Type B pancreatic cell (in vitro differentiated cells): ENCODE measurements at regions not wholly inside any gene's neighbourhood (a gene's known extent, or its start where the extent isn't known, plus 50 kb on each side); places are given as distances from the start of the nearest gene placed in this dataset.

Experiments used
- DNase-seq: peaks from one replicate; pipeline ENCODE4 v3.0.0; 2021; ENCODE audit warnings: mixed read lengths; ENCODE audit not compliant: unreplicated experiment; ENCODE audit errors: extremely low spot score
- H3K27ac Mint-ChIP-seq: 2 replicates; pipeline ENCODE4 v1.8.0; 2021; ENCODE audit warnings: mild to moderate bottlenecking, mixed read lengths
- H3K27me3 Mint-ChIP-seq: 2 replicates; pipeline ENCODE4 v1.8.0; 2021; ENCODE audit warnings: mixed read lengths
- H3K36me3 Mint-ChIP-seq: 2 replicates; pipeline ENCODE4 v1.8.0; 2021; ENCODE audit warnings: mixed read lengths
- H3K4me1 Mint-ChIP-seq: one replicate; pipeline ENCODE4 v1.8.0; 2021; ENCODE audit warnings: mixed read lengths; ENCODE audit not compliant: unreplicated experiment
- H3K4me3 Mint-ChIP-seq: 2 replicates; pipeline ENCODE4 v1.8.0; 2021; ENCODE audit warnings: mild to moderate bottlenecking, mixed read lengths
- H3K9me3 Mint-ChIP-seq: 2 replicates; pipeline ENCODE4 v1.8.0; 2021; ENCODE audit warnings: mixed read lengths
- TF ChIP-seq, protein P1 (sequence below): fragments of 200-600 bp; sonication (generic); conservative IDR thresholded peaks from 2 replicates; pipeline ENCODE4 v1.5.0; 2021; ENCODE audit warnings: antibody characterized with exemption, mild to moderate bottlenecking

DNA sequence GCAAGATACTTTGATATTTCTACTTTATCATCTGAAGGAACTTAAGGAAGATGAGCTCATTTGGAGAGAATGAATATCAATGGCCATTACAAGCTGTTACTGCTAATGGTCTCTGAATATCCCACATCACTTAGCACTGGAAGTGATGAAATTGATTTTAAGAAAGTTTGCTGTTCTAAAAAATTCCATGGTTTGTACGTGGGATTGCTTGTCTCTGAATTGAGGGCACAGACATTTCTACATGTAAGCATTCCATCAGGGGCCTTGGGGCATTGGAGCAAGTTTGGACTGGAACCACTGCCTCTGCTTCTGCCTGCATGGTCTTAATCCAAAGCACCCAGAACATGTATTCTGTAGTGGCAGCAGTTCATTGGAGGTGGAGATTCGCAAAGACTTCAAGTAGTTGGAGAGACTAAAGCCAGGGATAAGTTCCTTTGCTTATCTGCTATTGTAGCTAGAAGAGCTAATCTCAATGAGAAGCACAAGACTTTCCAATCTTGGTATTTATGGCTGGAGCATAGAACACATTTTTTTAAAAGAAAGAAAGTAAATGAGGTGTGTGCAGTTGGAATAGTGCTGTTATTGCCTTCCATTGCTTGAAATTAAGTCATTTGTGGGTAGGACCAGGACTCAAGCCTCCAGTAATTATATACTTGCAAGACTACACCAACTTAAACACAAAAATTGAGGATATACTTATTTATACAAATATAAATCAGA lies 424.2 kb downstream of the SPATA31D1 start:
- Mint-ChIP-seq H3K36me3 (no peaks in the 10 kb centered on the region), H3K27me3 (no peaks in the 10 kb centered on the region), H3K9me3 (peaks cover 18% of the 10 kb centered on the region), H3K4me1 (peaks cover 21% of the 10 kb centered on the region), H3K27ac (no peak overlapping the region), H3K4me3 (no peak overlapping the region)
- DNase-seq: no peak
- TF ChIP-seq, protein P1, sequence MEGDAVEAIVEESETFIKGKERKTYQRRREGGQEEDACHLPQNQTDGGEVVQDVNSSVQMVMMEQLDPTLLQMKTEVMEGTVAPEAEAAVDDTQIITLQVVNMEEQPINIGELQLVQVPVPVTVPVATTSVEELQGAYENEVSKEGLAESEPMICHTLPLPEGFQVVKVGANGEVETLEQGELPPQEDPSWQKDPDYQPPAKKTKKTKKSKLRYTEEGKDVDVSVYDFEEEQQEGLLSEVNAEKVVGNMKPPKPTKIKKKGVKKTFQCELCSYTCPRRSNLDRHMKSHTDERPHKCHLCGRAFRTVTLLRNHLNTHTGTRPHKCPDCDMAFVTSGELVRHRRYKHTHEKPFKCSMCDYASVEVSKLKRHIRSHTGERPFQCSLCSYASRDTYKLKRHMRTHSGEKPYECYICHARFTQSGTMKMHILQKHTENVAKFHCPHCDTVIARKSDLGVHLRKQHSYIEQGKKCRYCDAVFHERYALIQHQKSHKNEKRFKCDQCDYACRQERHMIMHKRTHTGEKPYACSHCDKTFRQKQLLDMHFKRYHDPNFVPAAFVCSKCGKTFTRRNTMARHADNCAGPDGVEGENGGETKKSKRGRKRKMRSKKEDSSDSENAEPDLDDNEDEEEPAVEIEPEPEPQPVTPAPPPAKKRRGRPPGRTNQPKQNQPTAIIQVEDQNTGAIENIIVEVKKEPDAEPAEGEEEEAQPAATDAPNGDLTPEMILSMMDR: no peak

- Mint-ChIP-seq H3K27ac (no peak overlapping the region), H3K4me3 (no peak overlapping the region), H3K9me3 (peaks cover 18% of the 10 kb centered on the region), H3K4me1 (peaks cover 13% of the 10 kb centered on the region), H3K27me3 (peaks cover 4% of the 10 kb centered on the region), H3K36me3 (no peaks in the 10 kb centered on the region)
- TF ChIP-seq, protein P1: no peak
- DNase-seq: no peak
Measured at GRCh38 chr9:82417501-82417900, 428.9 kb downstream of the SPATA31D1 start.

DNA sequence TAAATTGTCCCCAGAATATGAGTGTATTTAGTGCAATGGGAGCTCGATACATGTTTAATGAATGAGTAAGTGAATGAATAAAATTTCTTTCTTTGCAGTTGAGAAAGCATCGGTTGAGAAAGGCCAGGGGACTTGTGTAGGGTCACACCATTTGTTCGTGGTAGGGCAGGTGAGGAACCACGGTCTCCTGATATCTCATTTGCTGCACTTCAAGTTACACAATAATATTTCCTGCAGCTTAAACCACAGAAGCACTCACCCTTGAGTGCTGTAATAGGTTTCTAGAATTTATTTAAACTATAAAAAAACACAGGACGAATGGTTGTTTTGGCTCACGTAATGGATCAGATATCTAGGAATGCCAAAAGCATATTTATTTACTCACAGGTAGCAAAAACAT lies 429.8 kb downstream of the SPATA31D1 start:
- peaks cover 8% of the 10 kb centered on the region for H3K27me3 Mint-ChIP-seq
- no peaks in the 10 kb centered on the region for H3K36me3 Mint-ChIP-seq
- no peak overlapping the region for H3K4me3 Mint-ChIP-seq
- H3K27ac Mint-ChIP-seq: no peak overlapping the region
- no peak for DNase-seq
- H3K4me1 Mint-ChIP-seq: peaks cover 13% of the 10 kb centered on the region
- H3K9me3 Mint-ChIP-seq: peaks cover 18% of the 10 kb centered on the region
- TF ChIP-seq, protein P1: no peak

GRCh38 chr9:82419696-82420486 lies 431.3 kb downstream of the SPATA31D1 start:
- H3K27me3 Mint-ChIP-seq: peaks cover 16% of the 10 kb centered on the region
- TF ChIP-seq, protein P1: no peak
- H3K36me3 Mint-ChIP-seq: no peaks in the 10 kb centered on the region
- peaks cover 6% of the 10 kb centered on the region for H3K9me3 Mint-ChIP-seq
- no peak overlapping the region for H3K4me3 Mint-ChIP-seq
- H3K27ac Mint-ChIP-seq: no peak overlapping the region
- no peak for DNase-seq
- H3K4me1 Mint-ChIP-seq: peaks cover 21% of the 10 kb centered on the region

- TF ChIP-seq, protein P1: no peak
- no peak for DNase-seq
- Mint-ChIP-seq H3K27ac (no peak overlapping the region), H3K4me3 (no peak overlapping the region), H3K27me3 (peaks cover 19% of the 10 kb centered on the region), H3K9me3 (no peaks in the 10 kb centered on the region), H3K4me1 (peaks cover 21% of the 10 kb centered on the region), H3K36me3 (no peaks in the 10 kb centered on the region)
Measured at GRCh38 chr9:82421498-82421897, 432.9 kb downstream of the SPATA31D1 start.
